ENCODE measurements at regions not wholly inside any gene's neighbourhood (a gene's known extent, or its start where the extent isn't known, plus 50 kb on each side); places are given as distances from the start of the nearest gene placed in this dataset.

- Histone ChIP-seq H3K9me3 (no peaks in the 10 kb centered on the region), H3K27ac (no peak overlapping the region), H3K4me3 (no peak overlapping the region), H3K36me3 (no peaks in the 10 kb centered on the region), H3K27me3 (no peaks in the 10 kb centered on the region), H3K4me1 (peaks cover 18 to 28% (median 22%) of the 10 kb centered on the region in 3 donors)
- FAIRE-seq (no peak), DNase-seq (no peak), ATAC-seq (no peak)
- intact Hi-C loops (cut with DNase I) = no loop called here
- WGBS, 2 donors = 75 to 84% methylated on average over 2 of the region's 2 CpGs
- no peak for TF ChIP-seq CTCF (IDR thresholded peaks at IDR 0.05)
Measured at GRCh38 chr13:40185414-40185813, 481.0 kb downstream of the FOXO1 start.

- no peak for TF ChIP-seq CTCF (IDR thresholded peaks at IDR 0.05)
- H3K4me1 ChIP-seq = peaks cover 18 to 25% (median 20%) of the 10 kb centered on the region in 3 donors
- no peak for FAIRE-seq
Measured at GRCh38 chr13:40186041-40186440, 480.4 kb downstream of the FOXO1 start.

GRCh38 chr13:40186626-40187323 lies 479.7 kb downstream of the FOXO1 start:
- TF ChIP-seq CTCF (IDR thresholded peaks at IDR 0.05) = no peak
- no peak overlapping the region for H3K4me3 ChIP-seq
- no peaks in the 10 kb centered on the region for H3K27me3 ChIP-seq
- H3K27ac ChIP-seq = no peak overlapping the region
- H3K4me1 ChIP-seq = peaks cover 21 to 28% (median 22%) of the 10 kb centered on the region in 3 donors
- no peaks in the 10 kb centered on the region for H3K9me3 ChIP-seq
- ATAC-seq (no peak), FAIRE-seq (no peak), DNase-seq (no peak)
- H3K36me3 ChIP-seq = no peaks in the 10 kb centered on the region
- intact Hi-C loops (cut with DNase I) = no loop called here
- 78 to 80% methylated on average over 9 of the region's 9 CpGs for WGBS, 2 donors

More at GRCh38 chr13:40186041-40186440, 480.4 kb downstream of the FOXO1 start:
- Histone ChIP-seq H3K36me3 (no peaks in the 10 kb centered on the region), H3K27me3 (no peaks in the 10 kb centered on the region), H3K4me3 (no peak overlapping the region), H3K9me3 (no peaks in the 10 kb centered on the region), H3K27ac (no peak overlapping the region)
- intact Hi-C loops (cut with DNase I) = no loop called here
- no peak for ATAC-seq
- no peak for DNase-seq
- 64 to 65% methylated on average over 3 of the region's 3 CpGs for WGBS, 2 donors

GRCh38 chr13:40187324-40187795 lies 479.1 kb downstream of the FOXO1 start:
- no peak overlapping the region for H3K27ac ChIP-seq
- WGBS, 2 donors = 92 to 98% methylated on average over 12 of the region's 12 CpGs
- no peak for DNase-seq

More at GRCh38 chr13:40187324-40187795, 479.1 kb downstream of the FOXO1 start:
- no peaks in the 10 kb centered on the region for H3K36me3 ChIP-seq
- no peaks in the 10 kb centered on the region for H3K27me3 ChIP-seq
- FAIRE-seq (no peak), ATAC-seq (no peak)
- no peak for TF ChIP-seq CTCF (IDR thresholded peaks at IDR 0.05)
- no peaks in the 10 kb centered on the region for H3K9me3 ChIP-seq
- intact Hi-C loops (cut with DNase I) = no loop called here
- no peak overlapping the region for H3K4me3 ChIP-seq
- peaks cover 20 to 26% (median 21%) of the 10 kb centered on the region in 3 donors for H3K4me1 ChIP-seq

Measured in pancreas (tissue), 10 donors.